Mesodermal cell (in vitro differentiated cells): ENCODE measurements at regions not wholly inside any gene's neighbourhood (a gene's known extent, or its start where the extent isn't known, plus 50 kb on each side); places are given as distances from the start of the nearest gene placed in this dataset.
A peak's percentile ranks its signal among the peaks of the same experiment; 100 is the strongest.

Experiments used
- H3K27ac ChIP-seq: 2 replicates; pipeline ENCODE4 v1.7.0; 2013; ENCODE audit warnings: mild to moderate bottlenecking, low read depth, low read length, moderate library complexity; ENCODE audit not compliant: severe bottlenecking
- H3K36me3 ChIP-seq: 2 replicates; pipeline ENCODE4 v1.7.1; 2013; ENCODE audit warnings: mild to moderate bottlenecking, low read length, moderate library complexity; ENCODE audit not compliant: control insufficient read depth, insufficient read depth
- H3K4me1 ChIP-seq: one replicate; pipeline ENCODE4 v1.7.1; 2013; ENCODE audit warnings: mild to moderate bottlenecking, low read length; ENCODE audit not compliant: insufficient read depth, control insufficient read depth, poor library complexity, severe bottlenecking
- H3K4me3 ChIP-seq: 2 replicates; pipeline ENCODE4 v1.7.0; 2013; ENCODE audit warnings: low read length, control low read depth, mild to moderate bottlenecking; ENCODE audit not compliant: insufficient read depth, poor library complexity, severe bottlenecking; ENCODE audit errors: extremely low read depth
- H3K9me3 ChIP-seq: 2 replicates; pipeline ENCODE4 v1.7.1; 2013; ENCODE audit warnings: mild to moderate bottlenecking, low read length, moderate library complexity; ENCODE audit not compliant: control insufficient read depth
- WGBS, 2 experiments: methylation state at CpG; one replicate each; pipeline ENCODE4 v1.1.5; 2013; ENCODE audit warnings: missing lambda C conversion rate in 2 of 2; ENCODE audit not compliant: insufficient coverage in 2 of 2; 5-methylcytosine and 5-hydroxymethylcytosine counted together

- H3K27ac ChIP-seq = peak overlapping the region; percentile 50
- H3K4me1 ChIP-seq = peaks cover 28% of the 10 kb centered on the region
- no peaks in the 10 kb centered on the region for H3K9me3 ChIP-seq
- 30% methylated on average over 2 of the region's 3 CpGs; no CpG with 5 or more reads in 1 of the 2 experiments for WGBS, 2 experiments
- no peaks in the 10 kb centered on the region for H3K36me3 ChIP-seq
- no peak overlapping the region for H3K4me3 ChIP-seq
These were observed 633.8 kb downstream of the PTPRC start for GRCh38 chr1:199272628-199273086.

GRCh38 chr1:199273837-199274379 is 635.1 kb downstream of the PTPRC start:
- Histone ChIP-seq H3K36me3 (no peaks in the 10 kb centered on the region), H3K4me1 (peaks cover 28% of the 10 kb centered on the region), H3K27ac (peak overlapping the region; percentile 17), H3K9me3 (no peaks in the 10 kb centered on the region), H3K4me3 (no peak overlapping the region)
- WGBS, 2 experiments = 67% methylated on average over 1 of the region's 2 CpGs; no CpG with 5 or more reads in 1 of the 2 experiments

- Histone ChIP-seq H3K36me3 (no peaks in the 10 kb centered on the region), H3K27ac (no peak overlapping the region), H3K4me1 (peaks cover 12% of the 10 kb centered on the region), H3K4me3 (no peak overlapping the region), H3K9me3 (no peaks in the 10 kb centered on the region)
These were observed 640.2 kb downstream of the PTPRC start for GRCh38 chr1:199279067-199279466.

- H3K9me3 ChIP-seq = no peaks in the 10 kb centered on the region
- 91% methylated on average over 1 of the region's 3 CpGs; no CpG with 5 or more reads in 1 of the 2 experiments for WGBS, 2 experiments
- no peak overlapping the region for H3K4me3 ChIP-seq
- H3K4me1 ChIP-seq = peaks cover 4% of the 10 kb centered on the region
- H3K27ac ChIP-seq = no peak overlapping the region
- no peaks in the 10 kb centered on the region for H3K36me3 ChIP-seq
These were observed 641.2 kb downstream of the PTPRC start for GRCh38 chr1:199279872-199280645.

GRCh38 chr1:199282751-199283305 is 644.0 kb downstream of the PTPRC start:
- Histone ChIP-seq H3K9me3 (no peaks in the 10 kb centered on the region), H3K4me3 (no peak overlapping the region), H3K4me1 (peaks cover 4% of the 10 kb centered on the region), H3K27ac (no peak overlapping the region), H3K36me3 (no peaks in the 10 kb centered on the region)
- WGBS, 2 experiments = 94 to 95% methylated on average over 2 to 3 of the region's 3 CpGs

GRCh38 chr1:199283794-199284193 is 645.0 kb downstream of the PTPRC start:
- H3K27ac ChIP-seq = no peak overlapping the region
- WGBS, 2 experiments = 53 to 70% methylated on average over 2 of the region's 2 CpGs

GRCh38 chr1:199287206-199287605 is 648.4 kb downstream of the PTPRC start:
- H3K36me3 ChIP-seq = no peaks in the 10 kb centered on the region
- WGBS, 2 experiments = no CpG with 5 or more reads among the region's 1 CpG
- H3K27ac ChIP-seq = no peak overlapping the region
- no peak overlapping the region for H3K4me3 ChIP-seq
- H3K9me3 ChIP-seq = no peaks in the 10 kb centered on the region
- peaks cover 13% of the 10 kb centered on the region for H3K4me1 ChIP-seq

More at GRCh38 chr1:199283794-199284193, 645.0 kb downstream of the PTPRC start:
- no peaks in the 10 kb centered on the region for H3K36me3 ChIP-seq
- H3K9me3 ChIP-seq = no peaks in the 10 kb centered on the region
- H3K4me3 ChIP-seq = no peak overlapping the region
- H3K4me1 ChIP-seq = peaks cover 4% of the 10 kb centered on the region

- no peaks in the 10 kb centered on the region for H3K9me3 ChIP-seq
- 100% methylated on average over 1 of the region's 1 CpG; no CpG with 5 or more reads in 1 of the 2 experiments for WGBS, 2 experiments
- no peak overlapping the region for H3K27ac ChIP-seq
- no peak overlapping the region for H3K4me3 ChIP-seq
- peaks cover 13% of the 10 kb centered on the region for H3K4me1 ChIP-seq
- H3K36me3 ChIP-seq = no peaks in the 10 kb centered on the region
These were observed 648.8 kb downstream of the PTPRC start for GRCh38 chr1:199287647-199288046.

GRCh38 chr1:199290186-199290585 is 651.3 kb downstream of the PTPRC start:
- Histone ChIP-seq H3K36me3 (no peaks in the 10 kb centered on the region), H3K4me3 (no peak overlapping the region), H3K4me1 (peaks cover 9% of the 10 kb centered on the region), H3K9me3 (no peaks in the 10 kb centered on the region), H3K27ac (no peak overlapping the region)

- WGBS, 2 experiments = no CpG with 5 or more reads among the region's 2 CpGs
- no peak overlapping the region for H3K4me3 ChIP-seq
- H3K36me3 ChIP-seq = no peaks in the 10 kb centered on the region
- H3K27ac ChIP-seq = no peak overlapping the region
- no peaks in the 10 kb centered on the region for H3K9me3 ChIP-seq
- H3K4me1 ChIP-seq = peaks cover 9% of the 10 kb centered on the region
These were observed 652.3 kb downstream of the PTPRC start for GRCh38 chr1:199291022-199291740.
